SK-N-SH (cell line): ENCODE measurements at regions not wholly inside any gene's neighbourhood (a gene's known extent, or its start where the extent isn't known, plus 50 kb on each side); places are given as distances from the start of the nearest gene placed in this dataset.

Experiments used
- CTCF ChIA-PET: fragments of 300-600, 350-600 bp; formaldehyde crosslinking; extraction: SDS; loops from one replicate; lab custom pipeline; 2021; lab: Yijun Ruan, JAX
- POLR2A ChIA-PET: fragments of 350-600 bp; sonication (Branson Sonifier 250); formaldehyde crosslinking; extraction: SDS; loops from one replicate; lab custom pipeline; 2020; ENCODE audit warnings: antibody characterized with exemption, inconsistent platforms; lab: Yijun Ruan, JAX
- DNase-seq: peaks from one replicate; pipeline ENCODE4 v3.0.0; 2012
- H2AFZ ChIP-seq: fragments of 200-600 bp; sonication (generic); 2 replicates; pipeline ENCODE4 v1.8.1; 2016; ENCODE audit warnings: antibody characterized with exemption, mild to moderate bottlenecking, low read depth
- H3F3A ChIP-seq: fragments of 200-600 bp; sonication (generic); replicated peaks from 2 replicates; pipeline ENCODE3; 2016; ENCODE audit warnings: antibody characterized with exemption, mild to moderate bottlenecking; ENCODE audit not compliant: insufficient read depth
- H3K27ac ChIP-seq, 2 experiments: fragments of 200-500 bp in 1 of 2; fragments of 200-600 bp in 1 of 2; sonication (Bioruptor generic) in 1 of 2; sonication (generic), shearing (Covaris generic) in 1 of 2; 2 replicates each; pipeline versions ENCODE4 v1.5.1 to v1.6.1; 2014 to 2016; ENCODE audit warnings: low read depth in 2 of 2, inconsistent platforms in 1 of 2, low read length in 1 of 2, mild to moderate bottlenecking in 1 of 2, mixed read lengths in 1 of 2
- H3K27me3 ChIP-seq: fragments of 200-600 bp; sonication (generic), shearing (Covaris generic); 2 replicates; pipeline ENCODE4 v1.6.1; 2016; ENCODE audit warnings: mixed run types; ENCODE audit not compliant: insufficient read depth
- H3K36me3 ChIP-seq, 2 experiments: fragments of 200-500 bp in 1 of 2; fragments of 200-600 bp in 1 of 2; sonication (Bioruptor generic) in 1 of 2; sonication (generic) in 1 of 2; replicated peaks in 1 of 2; 2 replicates each; pipeline versions ENCODE3 to v1.5.1; 2014 to 2016; ENCODE audit warnings: low read length in 1 of 2, mild to moderate bottlenecking in 1 of 2; ENCODE audit not compliant: insufficient read depth in 2 of 2, control insufficient read depth in 1 of 2
- H3K4me1 ChIP-seq, 2 experiments: fragments of 200-500 bp in 1 of 2; fragments of 200-600 bp in 1 of 2; sonication (Bioruptor generic) in 1 of 2; sonication (generic), shearing (Covaris generic) in 1 of 2; 2 replicates each; pipeline versions ENCODE4 v1.5.1 to v1.6.1; 2014 to 2016; ENCODE audit warnings: low read depth in 1 of 2, low read length in 1 of 2, mixed run types in 1 of 2; ENCODE audit not compliant: insufficient read depth in 2 of 2, control insufficient read depth in 1 of 2
- H3K4me2 ChIP-seq: fragments of 200-600 bp; sonication (generic), shearing (Covaris generic); 2 replicates; pipeline ENCODE4 v1.6.1; 2017; ENCODE audit warnings: mixed run types
- H3K4me3 ChIP-seq, 2 experiments: fragments of 200-500 bp in 1 of 2; fragments of 200-600 bp in 1 of 2; sonication (Bioruptor generic) in 1 of 2; sonication (generic), shearing (Covaris generic) in 1 of 2; 2 replicates each; pipeline versions ENCODE4 v1.5.1 to v1.8.1; 2014 to 2016; ENCODE audit warnings: low read depth in 2 of 2, inconsistent platforms in 1 of 2, low read length in 1 of 2, mild to moderate bottlenecking in 1 of 2, mixed read lengths in 1 of 2, moderate library complexity in 1 of 2
- H3K79me2 ChIP-seq: fragments of 200-600 bp; sonication (generic); 2 replicates; pipeline ENCODE4 v1.8.1; 2017; ENCODE audit warnings: mild to moderate bottlenecking; ENCODE audit not compliant: insufficient read depth
- H3K9ac ChIP-seq: fragments of 200-600 bp; sonication (generic); 2 replicates; pipeline ENCODE4 v1.6.1; 2017; ENCODE audit warnings: mixed run types
- H3K9me2 ChIP-seq: fragments of 200-600 bp; sonication (generic); 2 replicates; pipeline ENCODE4 v1.6.1; 2017; ENCODE audit warnings: mixed run types
- H3K9me3 ChIP-seq: fragments of 200-600 bp; sonication (generic); 2 replicates; pipeline ENCODE4 v1.6.1; 2017; ENCODE audit warnings: mixed run types, mild to moderate bottlenecking, moderate library complexity
- H4K20me1 ChIP-seq: fragments of 200-600 bp; sonication (generic); 2 replicates; pipeline ENCODE4 v1.6.1; 2017; ENCODE audit warnings: mild to moderate bottlenecking, mixed run types; ENCODE audit not compliant: insufficient read depth
- ELF1 ChIP-seq: IDR thresholded peaks from 2 replicates; pipeline ENCODE4 v1.4.0; 2012
- FOXM1 ChIP-seq: IDR thresholded peaks from 2 replicates; pipeline ENCODE4 v1.4.0; 2012; ENCODE audit warnings: low read depth, mild to moderate bottlenecking
- GABPA ChIP-seq: IDR thresholded peaks from 2 replicates; pipeline ENCODE4 v1.4.0; 2012; ENCODE audit warnings: low read depth, mild to moderate bottlenecking
- JUND ChIP-seq: IDR thresholded peaks from 2 replicates; pipeline ENCODE4 v1.4.0; 2012
- MEF2A ChIP-seq: IDR thresholded peaks from 2 replicates; pipeline ENCODE4 v1.4.0; 2012; ENCODE audit warnings: low read depth, borderline replicate concordance
- NFIC ChIP-seq: IDR thresholded peaks from 2 replicates; pipeline ENCODE4 v1.4.0; 2012; ENCODE audit warnings: borderline replicate concordance
- RAD21 ChIP-seq: IDR thresholded peaks from 2 replicates; pipeline ENCODE4 v1.6.1; 2012; ENCODE audit warnings: mild to moderate bottlenecking, low read length
- RCOR1 ChIP-seq: fragments of 150-350 bp; IDR thresholded peaks from 2 replicates; pipeline ENCODE4 v1.6.1; 2017; ENCODE audit warnings: antibody characterized with exemption, low read length
- RFX5 ChIP-seq: IDR thresholded peaks from 2 replicates; pipeline ENCODE4 v1.6.1; 2012; ENCODE audit warnings: mild to moderate bottlenecking, improper control_type of control experiment, low read length
- SIN3A ChIP-seq: IDR thresholded peaks from 2 replicates; pipeline ENCODE4 v1.6.1; 2012; ENCODE audit warnings: low read depth, mild to moderate bottlenecking, low read length, moderate library complexity, borderline replicate concordance
- SMC3 ChIP-seq: IDR thresholded peaks from 2 replicates; pipeline ENCODE4 v1.6.1; 2012; ENCODE audit warnings: low read depth, low read length, improper control_type of control experiment
- YY1 ChIP-seq: IDR thresholded peaks from 2 replicates; pipeline ENCODE4 v1.4.0; 2012; ENCODE audit warnings: low read depth, mild to moderate bottlenecking
- WGBS: methylation state at CpG from one replicate; pipeline ENCODE4 v1.1.6; 2017; ENCODE audit warnings: low lambda C conversion rate; 5-methylcytosine and 5-hydroxymethylcytosine counted together

DNA sequence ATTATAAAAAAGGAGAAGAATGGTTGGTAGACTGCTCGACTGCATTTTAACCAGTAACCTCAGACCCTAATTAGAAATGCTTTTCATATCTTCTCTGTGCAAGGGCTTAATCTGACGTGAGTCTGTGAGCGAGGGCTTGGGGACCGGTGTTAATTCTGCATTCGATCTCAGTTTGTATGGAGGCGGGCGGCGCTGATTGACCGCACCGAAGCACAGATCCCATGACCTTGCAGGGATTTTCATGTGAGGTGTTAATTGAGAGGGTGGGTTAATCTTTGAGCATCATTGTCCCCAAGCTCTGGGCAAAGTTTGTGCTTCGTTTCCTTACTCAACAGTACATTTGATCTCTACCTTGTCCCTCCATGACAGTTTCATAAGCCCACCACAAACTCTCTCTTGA is 250.9 kb downstream of the NR2F2 start:
- Histone ChIP-seq H3K36me3 (no peaks in the 10 kb centered on the region), H2AFZ (no peak overlapping the region), H3K4me3 (no peak overlapping the region), H3K4me2 (no peak overlapping the region), H3K9me3 (no peaks in the 10 kb centered on the region), H4K20me1 (no peaks in the 10 kb centered on the region), H3K79me2 (no peaks in the 10 kb centered on the region), H3K9me2 (no peaks in the 10 kb centered on the region), H3K27ac (no peak overlapping the region), H3F3A (no peaks in the 10 kb centered on the region), H3K9ac (no peak overlapping the region), H3K4me1 (peaks cover 0 to 4% of the 10 kb centered on the region in 2 experiments; a peak in 3 of 4 replicates), H3K27me3 (no peaks in the 10 kb centered on the region)
- TF ChIP-seq RFX5 (no peak), SIN3A (no peak)
- ChIA-PET POLR2A (no interaction called here), CTCF (interaction anchor here (1.3 to 8.6 kb wide), 3 partner anchors 226 to 254 kb away, joined by 3 to 102 read pairs (median 4); no protein-coding TSS in a partner anchor)
- DNase-seq = no peak
- WGBS = 56% methylated on average over 11 of the region's 11 CpGs

DNA sequence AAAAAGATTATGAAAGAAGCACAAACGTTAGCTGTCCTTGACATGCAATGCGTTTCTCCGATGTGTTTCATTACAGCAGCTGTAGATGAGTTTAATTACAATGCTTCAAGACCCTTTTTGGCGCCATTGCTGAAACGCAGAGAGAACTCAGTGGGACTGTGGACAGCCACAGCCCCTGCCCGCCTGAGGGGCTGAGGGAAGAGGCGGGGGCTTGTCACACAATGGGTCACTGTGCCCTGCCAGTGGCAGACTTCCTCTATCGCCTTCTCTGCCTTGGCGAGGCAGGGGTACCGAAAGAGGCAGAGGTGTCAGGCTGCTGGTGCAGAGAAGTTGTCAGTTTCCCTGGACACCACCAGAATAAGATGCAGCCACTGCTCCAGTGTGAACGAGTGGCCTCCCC is 252.0 kb downstream of the NR2F2 start:
- no peaks in the 10 kb centered on the region for H3K79me2 ChIP-seq
- CTCF ChIA-PET = interaction anchor here (8.6 kb wide), 1 partner anchor 227 kb away, joined by 102 read pairs; no protein-coding TSS in a partner anchor
- no peak overlapping the region for H3K9ac ChIP-seq
- no peaks in the 10 kb centered on the region for H3F3A ChIP-seq
- POLR2A ChIA-PET = no interaction called here
- H4K20me1 ChIP-seq = no peaks in the 10 kb centered on the region
- H3K9me3 ChIP-seq = no peaks in the 10 kb centered on the region
- no peak overlapping the region for H3K4me3 ChIP-seq
- H3K4me2 ChIP-seq = no peak overlapping the region
- peaks cover 0 to 4% of the 10 kb centered on the region in 2 experiments; a peak in 3 of 4 replicates for H3K4me1 ChIP-seq
- WGBS = 47% methylated on average over 11 of the region's 11 CpGs
- no peaks in the 10 kb centered on the region for H3K27me3 ChIP-seq
- no peak for DNase-seq
- H3K36me3 ChIP-seq = no peaks in the 10 kb centered on the region
- no peak overlapping the region for H3K27ac ChIP-seq
- no peaks in the 10 kb centered on the region for H3K9me2 ChIP-seq
- TF ChIP-seq NFIC (no peak), FOXM1 (no peak), ELF1 (no peak), JUND (no peak), SMC3 (no peak), RCOR1 (no peak), MEF2A (no peak)
- H2AFZ ChIP-seq = no peak overlapping the region

GRCh38 chr15:96583671-96584070 is 253.2 kb downstream of the NR2F2 start:
- no peaks in the 10 kb centered on the region for H4K20me1 ChIP-seq
- H3K36me3 ChIP-seq = no peaks in the 10 kb centered on the region
- H3K27me3 ChIP-seq = no peaks in the 10 kb centered on the region
- ChIA-PET CTCF (interaction anchor here (1.1 to 8.6 kb wide), 5 partner anchors 10 to 256 kb away, joined by 3 to 102 read pairs (median 5); no protein-coding TSS in a partner anchor), POLR2A (no interaction called here)
- no peaks in the 10 kb centered on the region for H3K9me2 ChIP-seq
- H3K4me2 ChIP-seq = no peak overlapping the region
- no peak overlapping the region for H3K4me3 ChIP-seq
- no peaks in the 10 kb centered on the region for H3K79me2 ChIP-seq
- H3F3A ChIP-seq = no peaks in the 10 kb centered on the region
- no peaks in the 10 kb centered on the region for H3K9me3 ChIP-seq
- no peak overlapping the region for H2AFZ ChIP-seq
- 16% methylated on average over 2 of the region's 2 CpGs for whole genome bisulfite sequencing
- H3K27ac ChIP-seq = no peak overlapping the region
- DNase-seq = peak; percentile 19
- no peak overlapping the region for H3K9ac ChIP-seq
- peaks cover 0 to 1% of the 10 kb centered on the region in 2 experiments; a peak in 3 of 4 replicates for H3K4me1 ChIP-seq
- peak; percentile 62 for TF ChIP-seq RAD21
- TF ChIP-seq GABPA = no peak
- no peak for TF ChIP-seq YY1
- peak; percentile 32; the same call in 1 of the 2 replicates for TF ChIP-seq SMC3
- TF ChIP-seq RFX5 = no peak
- TF ChIP-seq RCOR1 = no peak
- TF ChIP-seq, all 33 proteins: peak for 2
